ENCODE measurements at regions not wholly inside any gene's neighbourhood (a gene's known extent, or its start where the extent isn't known, plus 50 kb on each side); places are given as distances from the start of the nearest gene placed in this dataset.

DNA sequence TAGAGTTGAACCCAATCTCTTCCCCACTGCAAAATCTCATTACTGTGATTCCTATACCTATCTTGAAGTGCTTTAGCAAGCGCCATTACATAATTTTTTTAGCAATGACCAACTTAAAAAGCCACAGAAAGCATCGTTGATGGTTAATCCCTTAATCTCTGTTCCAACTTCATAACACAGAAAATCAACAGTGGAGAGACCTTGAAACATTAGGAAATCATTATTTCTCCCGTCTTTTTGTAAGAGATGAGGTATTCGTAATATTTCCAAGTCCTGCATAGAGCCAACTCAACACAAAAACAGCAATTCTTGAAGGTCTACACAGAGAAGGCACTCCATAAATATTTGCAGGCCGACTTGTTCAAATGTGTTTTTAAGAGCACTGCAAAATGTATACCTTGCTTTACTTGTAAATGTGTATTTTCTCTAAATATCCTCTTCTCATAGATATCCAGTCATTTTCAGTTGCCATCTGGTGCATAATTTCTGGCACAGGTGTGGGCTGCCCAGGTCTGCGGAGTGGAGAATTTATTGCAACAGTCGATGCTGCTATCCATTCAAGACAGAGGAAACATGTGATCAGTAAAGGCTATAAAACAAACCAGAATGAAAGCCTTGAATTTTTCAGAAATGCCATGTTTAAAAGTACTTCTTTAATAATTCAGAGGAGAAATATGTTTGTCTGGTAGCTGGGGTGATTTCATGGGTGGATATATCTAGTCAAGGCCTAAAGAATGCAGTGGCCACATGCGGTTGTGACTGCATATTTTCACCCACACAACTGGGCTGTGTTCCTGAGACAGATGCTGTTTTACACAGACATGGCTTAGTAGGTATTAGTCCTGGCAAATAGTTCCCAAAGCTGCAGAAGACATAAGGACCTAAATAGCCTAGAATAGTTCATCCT is 234.3 kb upstream of the STARD13 start:
- DNase-seq (ENCODE audit: low read depth): peak; percentile 89
- TF ChIP-seq, protein P1, sequence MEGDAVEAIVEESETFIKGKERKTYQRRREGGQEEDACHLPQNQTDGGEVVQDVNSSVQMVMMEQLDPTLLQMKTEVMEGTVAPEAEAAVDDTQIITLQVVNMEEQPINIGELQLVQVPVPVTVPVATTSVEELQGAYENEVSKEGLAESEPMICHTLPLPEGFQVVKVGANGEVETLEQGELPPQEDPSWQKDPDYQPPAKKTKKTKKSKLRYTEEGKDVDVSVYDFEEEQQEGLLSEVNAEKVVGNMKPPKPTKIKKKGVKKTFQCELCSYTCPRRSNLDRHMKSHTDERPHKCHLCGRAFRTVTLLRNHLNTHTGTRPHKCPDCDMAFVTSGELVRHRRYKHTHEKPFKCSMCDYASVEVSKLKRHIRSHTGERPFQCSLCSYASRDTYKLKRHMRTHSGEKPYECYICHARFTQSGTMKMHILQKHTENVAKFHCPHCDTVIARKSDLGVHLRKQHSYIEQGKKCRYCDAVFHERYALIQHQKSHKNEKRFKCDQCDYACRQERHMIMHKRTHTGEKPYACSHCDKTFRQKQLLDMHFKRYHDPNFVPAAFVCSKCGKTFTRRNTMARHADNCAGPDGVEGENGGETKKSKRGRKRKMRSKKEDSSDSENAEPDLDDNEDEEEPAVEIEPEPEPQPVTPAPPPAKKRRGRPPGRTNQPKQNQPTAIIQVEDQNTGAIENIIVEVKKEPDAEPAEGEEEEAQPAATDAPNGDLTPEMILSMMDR (IDR thresholded peaks at IDR 0.05; ENCODE audit: insufficient read depth, low read length): no peak
- no peak overlapping the region for H3K4me3 ChIP-seq (ENCODE audit: low read depth, low read length)

DNA sequence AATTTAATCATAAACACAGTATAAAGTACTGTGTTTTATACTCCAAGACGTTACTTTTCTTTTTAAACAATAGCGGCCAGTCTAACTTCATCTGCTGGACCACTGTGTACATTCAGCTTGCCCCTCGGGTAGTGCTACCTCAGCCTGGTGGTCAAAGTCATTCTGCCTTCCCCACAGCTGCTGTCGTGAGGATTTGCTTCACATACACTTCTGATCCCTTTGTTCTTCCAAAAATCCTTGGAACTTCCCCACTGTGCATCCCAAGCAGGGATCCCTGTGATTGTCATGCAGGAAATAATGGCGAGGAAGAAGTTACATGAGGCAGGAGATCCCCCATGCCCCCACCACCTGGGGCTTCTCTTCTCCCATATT is 234.9 kb upstream of the STARD13 start:
- TF ChIP-seq, protein P1 (IDR thresholded peaks at IDR 0.05; ENCODE audit: insufficient read depth, low read length): no peak
- H3K4me3 ChIP-seq (ENCODE audit: low read depth, low read length): no peak overlapping the region
- DNase-seq (ENCODE audit: low read depth): no peak

DNA sequence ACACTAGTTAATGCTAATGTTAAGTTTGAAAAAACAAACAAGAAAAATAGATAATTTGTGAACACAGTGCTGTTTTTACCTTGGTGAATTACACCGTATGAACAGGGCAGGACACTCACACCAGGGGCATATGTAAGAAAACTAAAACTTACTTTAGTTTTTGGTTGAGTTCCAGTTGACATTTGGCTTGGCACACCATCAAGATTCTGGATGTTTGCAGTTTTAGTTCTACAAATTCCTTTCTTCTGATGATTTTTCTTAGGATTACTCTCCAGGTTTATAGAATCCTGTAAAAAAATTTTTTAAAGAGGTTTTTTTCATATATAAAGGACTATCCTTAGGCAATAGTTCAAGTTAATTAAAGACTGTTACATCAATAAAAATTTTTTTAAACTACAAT is 238.5 kb upstream of the STARD13 start:
- TF ChIP-seq, protein P1 (IDR thresholded peaks at IDR 0.05; ENCODE audit: insufficient read depth, low read length): no peak
- DNase-seq (ENCODE audit: low read depth): peak; percentile 95
- H3K4me3 ChIP-seq (ENCODE audit: low read depth, low read length): no peak overlapping the region

DNA sequence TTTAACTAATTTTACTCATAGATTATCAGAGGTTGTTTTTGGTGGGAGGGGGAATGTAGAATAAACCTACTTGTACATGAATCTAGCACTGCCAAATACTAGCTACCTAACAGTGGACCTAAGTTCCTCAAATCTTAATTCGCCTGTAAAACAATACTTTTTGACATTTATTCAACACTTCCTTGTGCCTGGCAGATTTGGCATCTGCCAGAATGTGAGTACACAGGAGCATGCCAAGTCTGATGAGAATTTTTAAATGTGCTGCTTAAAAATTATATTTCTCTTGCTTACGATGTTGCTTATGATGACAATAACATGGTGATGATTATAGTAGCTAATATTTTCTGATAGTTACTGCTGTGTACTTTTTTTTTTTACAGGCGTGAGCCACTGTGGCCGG is 240.2 kb upstream of the STARD13 start:
- TF ChIP-seq, protein P1 (IDR thresholded peaks at IDR 0.05; ENCODE audit: insufficient read depth, low read length): no peak
- DNase-seq (ENCODE audit: low read depth): no peak
- no peak overlapping the region for H3K4me3 ChIP-seq (ENCODE audit: low read depth, low read length)

DNA sequence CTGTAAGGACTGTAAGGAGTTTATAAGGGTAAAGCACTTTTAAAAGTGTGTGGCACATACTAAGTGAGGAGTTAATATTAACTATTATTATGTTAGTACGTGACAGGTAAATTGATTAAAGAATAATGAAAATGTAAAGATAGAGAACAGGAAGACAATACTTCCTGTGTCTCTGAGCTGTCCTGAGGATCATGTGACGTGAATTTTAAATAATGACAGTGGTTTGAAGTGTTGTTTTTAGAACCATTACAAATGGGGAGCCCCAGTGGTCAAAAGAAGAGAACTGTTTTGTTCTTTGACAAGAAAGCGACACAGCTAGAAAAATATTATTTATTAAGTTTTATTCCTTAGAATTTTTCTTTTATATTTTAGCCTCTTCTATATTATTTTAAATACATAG is 241.2 kb upstream of the STARD13 start:
- DNase-seq (ENCODE audit: low read depth): no peak
- TF ChIP-seq, protein P1 (IDR thresholded peaks at IDR 0.05; ENCODE audit: insufficient read depth, low read length): no peak
- no peak overlapping the region for H3K4me3 ChIP-seq (ENCODE audit: low read depth, low read length)

DNA sequence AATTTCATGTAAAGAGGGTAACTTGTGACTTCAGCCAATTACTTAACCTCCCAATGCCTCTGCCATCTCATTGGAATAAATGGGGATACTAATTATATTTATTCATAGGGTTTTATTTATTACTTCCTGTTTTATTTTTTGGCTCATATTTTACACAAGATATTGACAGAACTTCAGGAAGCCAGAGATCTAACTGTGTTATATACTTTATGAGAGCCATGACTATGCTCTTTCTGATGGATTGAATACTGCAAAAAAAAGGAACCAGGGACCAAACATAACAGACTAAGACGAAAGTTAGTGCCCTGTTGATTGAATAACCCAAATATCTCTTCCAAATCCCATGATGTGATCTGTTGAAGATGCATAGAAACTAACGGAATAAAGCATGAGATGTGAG is 243.3 kb upstream of the STARD13 start:
- TF ChIP-seq, protein P1 (IDR thresholded peaks at IDR 0.05; ENCODE audit: insufficient read depth, low read length): no peak
- DNase-seq (ENCODE audit: low read depth): no peak
- H3K4me3 ChIP-seq (ENCODE audit: low read depth, low read length): no peak overlapping the region

Data from fibroblast of the aortic adventitia (primary cell).